COLO829 (cell line): ENCODE measurements at regions not wholly inside any gene's neighbourhood (a gene's known extent, or its start where the extent isn't known, plus 50 kb on each side); places are given as distances from the start of the nearest gene placed in this dataset.
"Not testable (repeated sequence)": the region's sequence is repeated elsewhere in the genome, so short reads cannot be mapped to it uniquely, and the experiment has no call there.

ENCODE experiments used
- DNase-seq: peaks from one replicate; pipeline ENCODE4 v3.0.0; 2012; ENCODE audit warnings: low spot score

DNA sequence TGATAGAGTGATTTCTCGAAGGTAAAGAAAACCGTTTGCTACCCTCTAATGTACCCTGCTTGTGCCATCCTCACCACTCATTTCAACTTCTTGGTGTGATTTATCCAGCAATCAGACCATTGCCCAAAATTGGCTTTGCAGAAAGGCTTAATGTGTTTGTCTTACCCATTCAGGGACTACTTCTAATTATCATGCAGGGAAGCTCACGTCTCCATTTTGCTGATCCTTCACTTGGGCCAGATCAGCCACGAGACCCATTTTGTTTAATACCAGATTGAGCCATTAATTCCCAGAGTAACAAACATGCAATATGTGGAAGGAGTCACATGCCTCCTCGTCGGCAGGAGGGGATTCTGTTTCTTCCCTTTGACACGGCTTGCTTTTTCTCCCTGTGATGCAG, 51.1 kb upstream of the CRY1 start:
- no peak for DNase-seq

DNA sequence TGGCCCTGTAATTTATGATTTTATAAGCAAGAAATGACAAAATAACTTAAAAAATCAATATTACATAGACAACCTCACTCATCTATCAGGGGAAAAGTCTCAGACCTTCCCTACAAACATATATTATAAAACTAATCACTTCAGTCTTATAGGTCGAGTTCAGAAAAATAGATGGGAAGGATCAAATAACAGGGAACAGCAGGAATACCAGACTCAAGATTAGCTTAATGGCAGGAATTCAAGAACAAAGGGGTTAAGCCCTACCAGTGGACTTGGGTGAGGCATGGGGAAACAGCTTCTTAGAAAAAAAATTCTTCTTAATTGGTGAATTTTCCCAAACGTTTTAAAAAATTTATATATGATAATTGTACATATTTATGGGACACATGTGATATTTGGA, 51.6 kb upstream of the CRY1 start:
- no peak for DNase-seq

DNA sequence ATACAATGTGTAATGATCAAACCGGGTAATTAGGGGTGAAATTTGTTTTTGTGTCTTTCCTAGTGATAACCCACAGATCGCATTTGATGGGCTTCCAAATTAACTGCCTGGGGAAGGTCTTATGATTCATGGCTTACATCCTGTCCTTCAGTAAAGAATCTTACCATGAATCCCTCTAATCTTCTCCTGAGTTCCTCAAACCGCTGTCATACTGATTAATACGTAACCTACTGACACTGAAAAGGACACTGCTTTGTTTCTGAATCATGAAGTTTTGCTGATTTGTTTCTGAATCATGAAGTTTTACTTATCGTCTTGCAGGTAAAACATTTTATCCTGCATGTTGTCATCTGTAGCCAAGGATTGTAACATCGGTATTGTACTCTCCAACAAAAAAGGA, 52.0 kb upstream of the CRY1 start:
- no peak for DNase-seq

DNA sequence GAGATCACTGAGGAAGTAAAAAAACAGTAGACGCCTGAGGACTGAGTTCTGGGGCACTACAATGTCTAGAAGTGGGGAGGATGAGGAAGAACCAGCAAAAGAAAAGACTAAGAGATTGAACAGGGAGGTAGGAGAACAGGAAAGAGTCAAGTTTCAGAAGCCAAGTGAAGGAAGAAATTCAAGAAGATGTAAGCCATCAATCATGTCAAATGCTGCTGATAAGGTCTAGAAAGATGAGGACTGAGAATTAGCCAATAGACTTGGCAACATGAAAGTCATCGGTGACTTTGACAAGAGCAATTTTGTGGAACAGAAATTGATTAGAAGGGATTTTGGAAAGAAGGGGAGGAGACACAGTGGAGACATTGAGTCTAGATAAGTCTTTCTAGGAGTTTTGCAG, 54.8 kb upstream of the CRY1 start:
- no peak for DNase-seq

DNA sequence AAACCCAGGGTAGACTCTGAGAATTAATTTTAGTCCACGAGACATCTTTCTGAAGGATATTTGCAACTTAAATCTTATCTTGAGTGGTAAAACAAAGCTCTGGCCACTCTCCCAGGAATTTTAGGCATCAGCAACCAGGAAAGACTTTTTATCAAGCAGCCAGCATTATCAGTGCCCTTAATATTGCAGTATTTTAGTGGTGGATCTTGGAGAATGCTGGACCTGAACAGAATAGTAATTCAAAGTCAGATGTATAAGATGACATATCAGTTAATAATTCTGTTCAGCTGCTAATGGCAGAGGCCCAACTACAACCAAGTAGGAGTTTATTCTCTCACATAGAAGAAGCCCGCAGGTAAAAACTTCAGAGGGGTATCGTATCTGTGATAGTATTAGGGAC, 59.0 kb upstream of the CRY1 start:
- DNase-seq, result no peak

DNA sequence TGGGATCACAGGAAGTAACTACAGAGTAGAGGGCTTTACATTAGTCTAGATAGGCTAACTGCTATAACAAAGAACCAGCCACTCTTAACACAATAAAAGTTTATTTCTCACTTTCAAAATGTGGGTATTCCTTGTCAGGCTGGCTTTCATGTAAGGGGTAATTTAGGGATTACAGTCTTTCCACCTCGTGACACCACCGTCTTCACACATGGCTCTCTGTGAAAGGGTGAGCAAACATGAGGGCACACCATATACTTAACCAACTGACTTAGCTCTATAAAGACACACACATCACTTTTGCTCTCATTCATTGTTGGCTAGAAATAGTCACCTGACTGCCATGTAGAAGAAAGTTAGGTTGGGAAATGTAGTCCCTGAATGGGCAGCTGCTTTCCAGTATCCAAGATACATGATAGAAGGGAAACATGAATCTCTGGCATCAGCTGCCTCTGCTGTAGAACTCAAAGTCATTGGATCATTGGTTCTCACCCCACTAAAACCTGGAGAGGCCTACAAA, 66.1 kb upstream of the CRY1 start:
- DNase-seq, result no peak

DNA sequence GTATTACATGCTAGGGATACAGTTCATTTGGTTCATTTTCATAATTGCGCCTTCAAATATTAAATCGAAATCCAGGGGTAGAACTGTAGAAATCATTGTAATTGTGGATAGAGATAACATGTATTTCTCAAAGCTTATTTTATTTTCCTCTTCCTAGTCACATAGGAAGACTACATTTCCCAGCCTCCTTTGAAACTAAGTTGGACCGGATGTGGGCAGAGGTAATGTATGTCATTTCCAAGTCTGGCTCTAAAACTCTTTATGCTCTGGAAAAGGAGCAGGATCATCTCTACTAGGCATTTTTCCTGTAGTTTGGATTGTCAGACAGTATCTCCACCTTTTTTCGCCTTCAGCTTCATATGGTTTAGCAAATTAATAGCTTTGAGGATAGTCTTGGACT, 70.1 kb upstream of the CRY1 start:
- DNase-seq, result no peak

DNA sequence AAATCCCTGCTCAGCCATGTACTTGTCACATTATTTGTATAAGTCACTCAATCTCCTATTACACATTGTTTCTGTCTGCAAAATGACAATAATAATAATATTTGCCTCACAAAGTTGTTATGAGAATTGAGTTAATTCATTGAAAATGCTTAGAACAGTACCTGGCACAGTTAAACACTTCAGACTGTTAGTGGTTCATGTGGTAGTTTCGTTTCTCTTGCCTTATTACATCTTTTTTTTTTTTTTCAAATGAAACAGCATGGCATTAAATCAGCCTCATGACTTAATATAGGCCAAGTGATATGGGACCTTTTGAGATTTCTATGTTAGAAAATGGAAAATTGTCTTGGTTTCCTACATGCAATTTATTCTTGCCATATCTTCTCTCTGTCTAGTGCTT, 71.0 kb upstream of the CRY1 start:
- DNase-seq, result no peak

DNA sequence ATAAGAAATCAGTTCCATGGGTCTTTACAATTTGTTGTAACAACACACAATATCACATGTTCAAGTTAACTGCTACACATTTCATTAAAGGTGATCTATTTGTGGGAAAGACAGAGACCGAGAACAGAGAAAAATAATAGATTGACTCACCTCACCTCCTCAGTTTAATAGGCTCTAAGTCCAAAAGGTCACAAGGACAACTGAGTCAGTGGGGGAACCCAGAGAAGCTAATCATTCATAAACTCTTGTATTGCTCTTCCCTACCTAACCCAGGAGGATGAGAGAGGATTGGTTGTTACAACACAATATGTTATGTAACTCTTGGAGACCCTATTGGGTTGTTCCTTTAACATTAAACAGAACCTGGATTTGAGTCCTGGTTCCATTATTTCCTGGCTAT, 72.2 kb upstream of the CRY1 start:
- DNase-seq, result no peak

DNA sequence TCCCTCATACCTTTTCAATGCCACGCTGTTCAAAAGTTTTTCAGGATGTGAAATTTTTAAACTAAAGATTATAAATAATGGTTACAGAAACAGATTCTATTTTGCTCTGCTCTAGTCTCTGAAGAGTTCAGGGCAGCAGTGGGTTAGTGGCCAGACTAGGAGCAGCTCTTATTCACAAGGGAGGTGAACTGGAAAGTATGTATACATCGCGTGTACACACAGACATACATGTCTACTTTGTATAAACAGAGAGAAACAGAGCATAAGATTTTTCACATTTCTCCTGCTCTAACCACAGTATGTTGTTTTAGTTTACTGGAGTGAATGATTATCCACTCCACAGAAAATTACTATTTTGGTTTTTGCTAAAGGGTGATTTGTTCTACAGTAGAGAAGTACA, 74.4 kb upstream of the CRY1 start:
- DNase-seq, result no peak

DNA sequence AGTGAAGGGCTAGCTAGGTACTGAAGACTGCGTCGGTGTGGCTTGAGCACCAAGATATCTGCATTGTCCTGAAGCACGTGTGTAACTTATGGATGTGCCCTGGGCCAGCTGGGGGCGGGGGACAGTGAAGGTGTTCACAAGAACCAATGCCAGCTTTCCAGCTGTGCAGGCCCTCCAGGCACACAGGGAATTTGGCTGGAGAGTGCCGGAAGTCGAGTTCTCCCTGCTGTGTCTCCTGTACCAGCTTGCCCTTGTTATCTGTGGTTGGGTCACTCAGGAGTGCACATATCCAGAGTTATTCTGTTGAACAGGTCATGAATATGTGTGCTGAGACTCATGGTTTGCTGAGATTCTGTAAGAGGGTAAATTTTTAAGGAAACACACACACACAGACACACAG, 75.9 kb upstream of the CRY1 start:
- no peak for DNase-seq

DNA sequence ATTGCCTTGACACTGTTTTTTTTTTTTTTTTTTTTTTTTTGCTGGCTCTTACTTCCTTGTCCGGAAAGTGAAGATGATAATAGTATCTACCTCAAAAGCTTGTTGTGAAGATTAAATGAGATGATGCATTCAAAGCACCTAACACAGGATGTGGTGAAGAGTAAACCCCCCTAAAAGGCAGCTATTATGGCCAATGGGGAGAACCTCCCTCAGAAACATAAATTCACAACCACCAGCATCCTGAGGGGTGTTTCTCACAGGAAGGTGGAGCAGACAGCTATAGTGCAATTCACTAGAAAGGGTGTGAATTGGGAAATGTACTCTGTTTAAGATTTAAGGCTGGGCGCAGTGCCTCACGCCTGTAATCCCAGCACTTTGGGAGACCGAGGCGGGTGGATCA, 85.4 kb upstream of the CRY1 start:
- DNase-seq, result no peak

DNA sequence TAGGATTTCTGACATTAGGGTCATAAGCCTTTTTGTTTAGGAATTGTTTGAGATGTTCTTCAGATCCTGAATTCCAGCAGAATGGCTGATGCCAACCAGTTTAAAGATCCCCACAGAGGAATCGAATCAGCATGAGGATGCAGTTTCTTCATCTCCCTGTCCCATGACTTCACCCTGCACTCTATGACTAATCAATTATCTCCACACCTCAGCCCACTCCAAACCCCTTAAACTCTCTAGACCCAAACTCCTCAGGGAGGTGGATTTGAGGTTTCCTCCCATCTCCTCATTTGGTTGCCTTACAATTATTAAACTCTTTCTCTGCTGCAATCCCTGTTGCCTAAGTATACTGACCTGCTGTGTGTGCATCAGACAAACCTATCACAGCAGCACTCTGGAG, 86.5 kb upstream of the CRY1 start:
- no peak for DNase-seq

DNA sequence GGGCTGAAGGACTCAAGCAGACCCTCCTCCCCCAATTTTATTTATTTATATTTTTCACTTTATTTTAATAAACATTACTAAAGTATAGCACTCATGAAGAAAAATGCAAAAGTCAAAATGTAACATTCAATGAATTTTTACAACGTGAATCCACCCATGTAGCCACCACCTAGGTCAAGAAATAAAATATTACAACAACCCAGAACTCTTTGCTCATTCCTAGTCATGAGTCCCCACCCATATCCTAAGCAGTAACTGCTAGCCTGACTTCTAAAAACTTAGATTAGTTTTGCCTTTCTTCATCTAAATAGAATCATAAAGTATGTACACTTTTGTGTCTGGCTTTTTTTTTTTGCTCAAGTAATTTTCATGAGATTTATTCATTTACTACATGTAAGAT, 86.9 kb upstream of the CRY1 start:
- DNase-seq, result no peak

DNA sequence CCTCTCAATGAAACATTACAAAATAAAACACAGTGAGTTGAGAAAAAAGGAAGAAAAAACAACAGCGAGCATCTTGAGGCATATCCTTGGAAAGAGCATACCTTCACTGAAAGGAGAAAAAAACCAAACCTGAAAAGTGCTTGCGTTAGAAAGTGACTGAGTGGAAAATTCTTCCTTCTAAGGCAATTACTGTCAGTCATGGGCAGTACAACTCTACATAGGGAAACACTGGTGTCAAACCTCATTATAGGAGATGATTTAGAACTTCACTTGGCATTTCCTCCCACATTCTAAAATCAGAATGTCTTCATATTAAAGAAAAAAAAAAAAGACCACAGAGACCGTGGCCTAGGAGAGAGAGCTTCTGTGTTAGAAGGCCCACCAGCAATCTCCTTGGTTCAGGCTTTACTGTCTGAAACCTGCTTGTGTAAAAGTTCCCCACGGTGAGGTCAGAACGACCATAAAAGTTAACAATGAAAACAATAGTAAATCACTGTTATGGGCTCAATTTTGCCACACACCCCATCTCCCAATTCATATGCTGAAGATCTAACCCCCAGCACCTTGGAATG, 91.1 kb upstream of the CRY1 start:
- DNase-seq, result no peak

DNA sequence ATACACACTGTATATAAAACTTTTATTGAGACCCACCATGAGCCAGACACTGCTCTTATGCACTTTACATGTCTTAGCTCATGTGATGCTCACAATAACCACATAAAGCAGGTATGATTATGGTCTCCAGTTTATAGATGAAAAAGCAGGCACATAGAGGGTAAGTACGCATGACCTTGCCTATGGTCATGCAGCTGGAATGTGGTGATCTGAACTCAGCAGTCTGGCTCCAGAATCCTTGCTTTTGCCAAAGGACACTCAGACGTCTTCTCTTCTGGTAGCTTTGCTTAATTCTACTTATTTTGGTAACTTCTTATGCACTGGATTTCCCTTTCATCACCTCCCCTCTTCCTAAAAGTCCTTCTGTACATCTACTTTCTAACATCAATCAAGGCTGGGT, 103.3 kb upstream of the CRY1 start:
- no peak for DNase-seq

DNA sequence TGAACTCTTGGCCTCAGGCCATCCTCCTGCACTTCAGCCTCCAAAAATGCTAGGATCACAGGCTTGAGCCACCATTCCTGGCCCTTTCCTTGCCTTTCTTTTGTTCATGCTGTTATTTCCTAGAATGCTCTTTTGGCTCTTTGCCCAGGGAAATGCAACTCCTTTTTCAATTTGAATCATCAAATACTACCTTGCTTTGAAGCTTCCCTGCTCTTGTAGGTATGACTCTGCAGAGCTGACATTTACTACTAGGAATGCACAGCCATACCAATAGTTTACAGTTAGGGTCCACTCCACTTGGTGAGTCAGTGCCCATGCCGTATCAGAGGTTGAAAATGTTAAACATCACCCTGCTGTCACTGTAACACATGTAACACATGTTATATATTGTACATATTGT, 107.0 kb upstream of the CRY1 start:
- DNase-seq, result no peak

DNA sequence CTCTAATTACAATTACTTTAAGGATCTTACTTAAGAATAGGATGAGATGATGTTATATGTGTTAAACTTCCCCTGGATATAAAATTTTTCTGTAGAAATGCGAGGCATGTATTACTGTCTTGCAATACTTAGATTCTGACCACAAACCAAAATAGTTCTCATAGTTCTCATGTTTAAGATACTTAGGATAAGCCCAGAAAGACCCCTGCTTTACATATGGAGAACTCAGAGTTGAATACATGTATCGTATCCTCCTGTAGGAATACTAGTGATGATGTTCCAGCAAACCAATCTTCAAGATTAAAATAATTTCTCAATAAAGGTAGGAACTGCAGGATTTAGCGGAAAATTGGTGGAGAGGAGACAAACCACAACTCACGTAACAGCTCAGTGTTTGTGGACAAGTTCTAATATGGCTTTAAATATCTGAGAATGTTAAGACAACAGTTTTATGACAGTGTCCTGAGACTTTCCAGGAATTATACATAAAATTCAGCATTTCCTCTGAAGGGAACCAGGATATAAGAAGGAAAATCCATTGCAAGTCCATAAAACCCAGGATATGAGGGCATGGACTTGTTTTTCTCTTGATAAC, 114.7 kb upstream of the CRY1 start:
- DNase-seq, result no peak

DNA sequence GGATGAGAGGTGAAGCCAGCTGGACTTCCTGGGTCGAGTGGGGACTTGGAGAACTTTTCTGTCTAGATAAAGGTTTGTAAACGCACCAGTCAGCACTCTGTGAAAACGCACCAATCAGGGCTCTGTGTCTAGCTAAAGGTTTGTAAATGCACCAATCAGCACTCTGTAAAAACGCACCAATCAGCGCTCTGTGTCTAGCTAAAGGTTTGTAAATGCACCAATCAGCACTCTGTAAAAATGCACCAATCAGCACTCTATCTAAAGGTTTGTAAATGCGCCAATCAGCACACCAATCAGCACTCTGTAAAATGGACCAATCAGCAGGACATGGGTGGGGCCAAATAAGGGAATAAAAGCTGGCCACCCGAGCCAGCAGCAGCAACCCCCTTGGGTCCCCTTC, 116.4 kb upstream of the CRY1 start:
- not testable (repeated sequence) for DNase-seq

DNA sequence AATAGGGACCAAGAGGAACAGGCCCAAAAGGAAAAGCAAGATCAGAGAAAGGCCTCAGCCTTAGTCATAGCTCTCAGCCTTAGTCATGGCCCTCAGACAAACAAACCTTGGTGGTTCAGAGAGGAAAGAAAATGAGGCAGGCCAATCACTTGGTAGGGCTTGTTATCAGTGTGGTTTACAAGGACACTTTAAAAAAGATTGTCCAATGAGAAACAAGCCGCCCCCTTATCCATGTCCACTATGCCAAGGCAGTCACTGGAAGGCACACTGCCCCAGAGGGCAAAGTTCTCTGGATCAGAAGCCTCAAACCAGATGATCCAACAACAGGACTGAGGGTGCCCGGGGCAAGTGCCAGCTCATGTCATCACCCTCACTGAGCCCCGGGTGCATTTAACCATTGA, 121.0 kb upstream of the CRY1 start:
- DNase-seq, result not testable (repeated sequence)

DNA sequence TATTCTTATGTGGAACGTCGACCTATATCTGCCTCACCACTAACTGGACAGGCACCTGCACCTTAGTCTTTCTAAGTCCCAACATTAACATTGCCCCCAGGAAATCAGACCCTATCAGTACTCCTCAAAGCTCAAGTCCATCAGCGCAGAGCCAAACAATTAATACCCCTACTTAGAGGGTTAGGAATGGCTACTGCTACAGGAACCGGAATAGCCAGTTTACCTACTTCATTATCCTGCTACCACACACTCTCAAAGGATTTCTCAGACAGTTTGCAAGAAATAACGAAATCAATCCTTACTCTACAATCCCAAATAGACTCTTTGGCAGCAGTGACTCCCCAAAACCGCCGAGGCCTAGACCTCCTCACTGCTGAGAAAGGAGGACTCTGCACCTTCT, 123.1 kb upstream of the CRY1 start:
- not testable (repeated sequence) for DNase-seq

DNA sequence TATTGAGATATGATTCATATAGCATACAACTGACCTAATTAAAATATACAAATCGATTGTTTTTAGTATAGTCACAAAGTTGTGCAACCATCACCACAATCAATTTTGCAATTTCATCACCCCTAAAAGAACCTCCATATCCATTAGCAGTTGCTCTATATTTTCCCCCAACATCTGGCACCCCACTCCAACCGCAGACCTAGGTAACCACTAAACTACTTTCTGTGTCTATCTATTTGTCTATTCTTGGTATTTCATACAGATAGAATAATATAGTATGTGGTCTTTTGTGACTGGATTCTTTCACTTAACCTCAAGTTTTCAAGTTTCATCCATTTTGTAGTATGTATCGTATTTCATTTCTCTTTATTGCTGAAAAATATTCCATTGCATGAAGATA, 126.0 kb upstream of the CRY1 start:
- DNase-seq, result no peak

DNA sequence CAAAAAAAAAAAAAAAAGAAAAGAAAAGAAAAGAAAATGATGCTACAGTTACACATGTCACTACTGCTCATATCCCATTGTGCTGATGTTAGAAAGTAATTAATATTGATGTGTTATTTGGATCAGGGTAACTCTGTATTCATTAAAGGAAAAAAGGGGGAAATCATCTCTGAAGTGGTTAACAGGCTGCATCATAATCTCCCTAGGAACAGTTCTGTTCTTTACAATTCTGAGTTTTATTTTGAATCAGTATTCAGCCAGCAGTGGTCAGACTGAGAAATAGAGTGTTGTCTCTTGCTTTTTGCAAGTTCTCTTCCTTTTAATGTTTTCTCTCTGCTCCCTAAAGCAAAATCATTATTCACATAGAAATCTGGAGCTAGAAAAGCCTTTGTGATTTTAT, 128.6 kb upstream of the CRY1 start:
- no peak for DNase-seq

DNA sequence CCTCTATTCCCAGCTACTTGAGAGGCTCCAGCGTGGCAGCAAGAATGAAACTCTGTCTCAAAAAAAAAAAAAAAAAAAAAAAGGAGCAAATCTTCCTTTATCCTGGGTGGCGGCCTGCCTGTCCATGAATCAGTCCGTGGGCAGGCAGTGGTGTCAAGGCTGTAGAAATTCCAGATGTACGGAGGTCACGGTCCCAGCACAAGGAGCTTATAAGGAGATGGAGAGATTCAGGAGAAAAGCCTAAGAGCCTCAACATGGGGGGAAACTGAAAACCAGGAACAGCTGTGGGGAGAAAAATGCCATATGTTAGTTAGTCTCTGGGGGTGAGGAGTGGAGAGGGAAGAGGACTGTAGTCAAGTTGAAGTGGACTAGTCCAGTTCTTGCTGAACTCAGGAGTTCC, 130.5 kb upstream of the CRY1 start:
- DNase-seq, result no peak

DNA sequence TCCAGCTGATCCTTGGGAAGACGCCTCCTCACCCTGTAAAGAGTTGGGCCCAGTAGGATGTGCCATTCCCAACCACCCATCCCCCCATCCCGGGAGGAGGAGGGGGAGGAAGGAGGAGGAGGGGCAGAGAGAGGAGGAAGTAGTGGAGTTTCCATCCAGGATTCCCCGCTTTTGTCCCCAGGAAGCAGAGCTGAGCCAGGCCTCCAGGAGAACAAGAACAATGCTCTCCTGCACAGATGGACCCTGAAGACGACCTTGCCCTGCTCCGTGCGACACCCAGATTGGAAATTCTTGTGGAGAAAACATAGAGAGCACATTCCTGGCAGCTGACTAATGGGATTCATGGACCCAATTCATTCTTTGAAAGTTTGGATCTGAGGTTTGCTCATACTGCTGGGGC, 132.3 kb upstream of the CRY1 start:
- no peak for DNase-seq
